ENCODE measurements at regions not wholly inside any gene's neighbourhood (a gene's known extent, or its start where the extent isn't known, plus 50 kb on each side); places are given as distances from the start of the nearest gene placed in this dataset.
A peak's percentile ranks its signal among the peaks of the same experiment; 100 is the strongest.

GRCh38 chr20:11376420-11376819, 541.3 kb upstream of the BTBD3 start:
- Mint-ChIP-seq H3K36me3 (ENCODE audit: low read depth, unreplicated experiment) (no peaks in the 10 kb centered on the region), H3K4me3 (ENCODE audit: unreplicated experiment) (no peak overlapping the region), H3K4me1 (ENCODE audit: low read depth, unreplicated experiment) (peaks cover 38% of the 10 kb centered on the region), H3K27ac (ENCODE audit: unreplicated experiment) (no peak overlapping the region), H3K27me3 (ENCODE audit: low read depth, unreplicated experiment) (no peaks in the 10 kb centered on the region), H3K9me3 (ENCODE audit: unreplicated experiment) (no peaks in the 10 kb centered on the region)
- H3K79me2 ChIP-seq (ENCODE audit: insufficient read depth, low read length), result no peaks in the 10 kb centered on the region
- H3K9ac ChIP-seq (ENCODE audit: low read length), result no peak overlapping the region
- peaks cover 18% of the 10 kb centered on the region for H3K4me1 ChIP-seq (ENCODE audit: insufficient read depth, low read length)
- H4K20me1 ChIP-seq (ENCODE audit: insufficient read depth, low read length), result no peaks in the 10 kb centered on the region
- H3K4me2 ChIP-seq (ENCODE audit: low read length), result no peak overlapping the region
- TF ChIP-seq CTCF (IDR thresholded peaks at IDR 0.05; ENCODE audit: insufficient read depth, low read depth, low read length) (no peak), EZH2 (IDR thresholded peaks at IDR 0.05; ENCODE audit: insufficient read depth, low read length) (no peak)
- H3K27me3 ChIP-seq (ENCODE audit: insufficient read depth, low read length), result no peaks in the 10 kb centered on the region
- no peak overlapping the region for H3K4me3 ChIP-seq (ENCODE audit: insufficient read depth, low read depth, low read length)
- no peak overlapping the region for H2AFZ ChIP-seq (ENCODE audit: low read depth, low read length)
- FAIRE-seq (no peak), DNase-seq (ENCODE audit: low read depth) (no peak)
- H3K27ac ChIP-seq (ENCODE audit: low read depth, low read length), result peak overlapping the region; percentile 21
- H3K36me3 ChIP-seq (ENCODE audit: insufficient read depth, low read length), result no peaks in the 10 kb centered on the region
- H3K9me3 ChIP-seq (ENCODE audit: insufficient read depth, low read depth, low read length), result no peaks in the 10 kb centered on the region

- Mint-ChIP-seq H3K36me3 (ENCODE audit: low read depth, unreplicated experiment) (no peaks in the 10 kb centered on the region), H3K27ac (ENCODE audit: unreplicated experiment) (peak overlapping the region; percentile 41), H3K27me3 (ENCODE audit: low read depth, unreplicated experiment) (no peaks in the 10 kb centered on the region), H3K4me1 (ENCODE audit: low read depth, unreplicated experiment) (peaks cover 38% of the 10 kb centered on the region), H3K9me3 (ENCODE audit: unreplicated experiment) (no peaks in the 10 kb centered on the region), H3K4me3 (ENCODE audit: unreplicated experiment) (no peak overlapping the region)
- H3K4me1 ChIP-seq (ENCODE audit: insufficient read depth, low read length), result peaks cover 18% of the 10 kb centered on the region
- H3K36me3 ChIP-seq (ENCODE audit: insufficient read depth, low read length), result no peaks in the 10 kb centered on the region
- no peaks in the 10 kb centered on the region for H3K79me2 ChIP-seq (ENCODE audit: insufficient read depth, low read length)
- H3K4me3 ChIP-seq (ENCODE audit: insufficient read depth, low read depth, low read length), result no peak overlapping the region
- H3K27ac ChIP-seq (ENCODE audit: low read depth, low read length), result peak overlapping the region; percentile 27
- FAIRE-seq (no peak), DNase-seq (ENCODE audit: low read depth) (peak; percentile 98)
- no peak overlapping the region for H3K4me2 ChIP-seq (ENCODE audit: low read length)
- no peak overlapping the region for H2AFZ ChIP-seq (ENCODE audit: low read depth, low read length)
- TF ChIP-seq CTCF (IDR thresholded peaks at IDR 0.05; ENCODE audit: insufficient read depth, low read depth, low read length), result no peak
- no peak for TF ChIP-seq EZH2 (IDR thresholded peaks at IDR 0.05; ENCODE audit: insufficient read depth, low read length)
- H3K9me3 ChIP-seq (ENCODE audit: insufficient read depth, low read depth, low read length), result no peaks in the 10 kb centered on the region
- no peaks in the 10 kb centered on the region for H4K20me1 ChIP-seq (ENCODE audit: insufficient read depth, low read length)
- H3K9ac ChIP-seq (ENCODE audit: low read length), result no peak overlapping the region
- no peaks in the 10 kb centered on the region for H3K27me3 ChIP-seq (ENCODE audit: insufficient read depth, low read length)
These were observed 540.7 kb upstream of the BTBD3 start for GRCh38 chr20:11376998-11377397.

- Histone ChIP-seq H3K79me2 (ENCODE audit: insufficient read depth, low read length) (no peaks in the 10 kb centered on the region), H3K9me3 (ENCODE audit: insufficient read depth, low read depth, low read length) (no peaks in the 10 kb centered on the region), H3K27me3 (ENCODE audit: insufficient read depth, low read length) (no peaks in the 10 kb centered on the region), H3K4me1 (ENCODE audit: insufficient read depth, low read length) (peaks cover 18% of the 10 kb centered on the region), H3K4me3 (ENCODE audit: insufficient read depth, low read depth, low read length) (no peak overlapping the region), H4K20me1 (ENCODE audit: insufficient read depth, low read length) (no peaks in the 10 kb centered on the region), H2AFZ (ENCODE audit: low read depth, low read length) (no peak overlapping the region), H3K4me2 (ENCODE audit: low read length) (no peak overlapping the region), H3K27ac (ENCODE audit: low read depth, low read length) (no peak overlapping the region), H3K9ac (ENCODE audit: low read length) (no peak overlapping the region), H3K36me3 (ENCODE audit: insufficient read depth, low read length) (no peaks in the 10 kb centered on the region)
- Mint-ChIP-seq H3K4me1 (ENCODE audit: low read depth, unreplicated experiment) (peaks cover 30% of the 10 kb centered on the region), H3K4me3 (ENCODE audit: unreplicated experiment) (no peak overlapping the region), H3K36me3 (ENCODE audit: low read depth, unreplicated experiment) (no peaks in the 10 kb centered on the region), H3K27ac (ENCODE audit: unreplicated experiment) (no peak overlapping the region), H3K9me3 (ENCODE audit: unreplicated experiment) (peaks cover 3% of the 10 kb centered on the region), H3K27me3 (ENCODE audit: low read depth, unreplicated experiment) (no peaks in the 10 kb centered on the region)
- DNase-seq (ENCODE audit: low read depth), result no peak
- FAIRE-seq, result no peak
- TF ChIP-seq CTCF (IDR thresholded peaks at IDR 0.05; ENCODE audit: insufficient read depth, low read depth, low read length) (no peak), EZH2 (IDR thresholded peaks at IDR 0.05; ENCODE audit: insufficient read depth, low read length) (no peak)
These were observed 539.9 kb upstream of the BTBD3 start for GRCh38 chr20:11377761-11378160.
